ENCODE measurements at regions not wholly inside any gene's neighbourhood (a gene's known extent, or its start where the extent isn't known, plus 50 kb on each side); places are given as distances from the start of the nearest gene placed in this dataset.
"Not testable (repeated sequence)": the region's sequence is repeated elsewhere in the genome, so short reads cannot be mapped to it uniquely, and the experiment has no call there.

- not testable (repeated sequence) for TF ChIP-seq SIN3A (IDR thresholded peaks at IDR 0.05; ENCODE audit: borderline replicate concordance, low read depth, low read length); MAX (IDR thresholded peaks at IDR 0.05; ENCODE audit: low read depth); CTCF (IDR thresholded peaks at IDR 0.05); EP300 (IDR thresholded peaks at IDR 0.05; ENCODE audit: borderline replicate concordance in 1 of 2, low read depth in 1 of 2, low read length in 1 of 2); EZH2phosphoT487 (IDR thresholded peaks at IDR 0.05; ENCODE audit: borderline replicate concordance, low read depth); ELF1 (IDR thresholded peaks at IDR 0.05); POLR2AphosphoS5 (IDR thresholded peaks at IDR 0.05; ENCODE audit: low read depth, low read length); RFX5 (IDR thresholded peaks at IDR 0.05; ENCODE audit: low read length)
These were observed 114.8 kb downstream of the CRLF3 start for GRCh38 chr17:30709561-30710275.
